Thoracic aorta (tissue), 2 donors: ENCODE measurements at regions not wholly inside any gene's neighbourhood (a gene's known extent, or its start where the extent isn't known, plus 50 kb on each side); places are given as distances from the start of the nearest gene placed in this dataset.

Experiments used
- ATAC-seq: fragments of 150-250 bp; one replicate; pipeline ENCODE4 v1.8.0; 2017; ENCODE audit warnings: low read depth; ENCODE audit not compliant: insufficient number of reproducible peaks, low FRiP score
- DNase-seq: peaks from one replicate; pipeline ENCODE4 v3.0.0-alpha.2; 2020; ENCODE audit warnings: low spot score
- H3K27ac ChIP-seq, 2 donors: fragments of 200-600 bp; sonication (generic); 1 replicate in 1 of 2; 2 replicates in 1 of 2; pipeline ENCODE4 v1.5.1; 2016; ENCODE audit warnings: mild to moderate bottlenecking in 2 of 2, moderate library complexity in 2 of 2
- H3K27me3 ChIP-seq: fragments of 200-600 bp; sonication (generic); replicated peaks from 2 replicates; pipeline ENCODE4 v1.6.0; 2016; ENCODE audit warnings: mild to moderate bottlenecking; ENCODE audit not compliant: insufficient read depth
- H3K36me3 ChIP-seq: fragments of 200-600 bp; sonication (generic); one replicate; pipeline ENCODE4 v1.5.1; 2016
- H3K4me1 ChIP-seq, 2 donors: fragments of 200-600 bp; sonication (generic); 1 replicate in 1 of 2; 2 replicates in 1 of 2; pipeline versions ENCODE4 v1.5.1 to v1.6.0; 2016; ENCODE audit warnings: low read depth in 2 of 2, mild to moderate bottlenecking in 1 of 2; ENCODE audit not compliant: control insufficient read depth in 1 of 2
- H3K4me3 ChIP-seq: fragments of 200-600 bp; sonication (generic); 2 replicates; pipeline ENCODE4 v1.5.1; 2016; ENCODE audit warnings: mild to moderate bottlenecking
- H3K9me3 ChIP-seq: fragments of 200-600 bp; sonication (generic); 2 replicates; pipeline ENCODE4 v1.5.1; 2016
- CTCF ChIP-seq: fragments of 200-600 bp; sonication (generic); IDR thresholded peaks from one replicate; pipeline ENCODE4 v1.5.1; 2019; ENCODE audit warnings: antibody characterized with exemption

GRCh38 chr2:40584432-40584831, 132.5 kb upstream of the SLC8A1 start:
- DNase-seq (no peak), ATAC-seq (no peak)
- Histone ChIP-seq H3K27ac (no peak overlapping the region), H3K9me3 (no peaks in the 10 kb centered on the region), H3K4me3 (no peak overlapping the region), H3K27me3 (no peaks in the 10 kb centered on the region), H3K36me3 (no peaks in the 10 kb centered on the region), H3K4me1 (no peaks in the 10 kb centered on the region)
- no peak for TF ChIP-seq CTCF

- DNase-seq: no peak
- Histone ChIP-seq H3K27me3 (no peaks in the 10 kb centered on the region), H3K4me1 (no peaks in the 10 kb centered on the region), H3K9me3 (no peaks in the 10 kb centered on the region), H3K36me3 (no peaks in the 10 kb centered on the region), H3K4me3 (no peak overlapping the region), H3K27ac (no peak overlapping the region)
- TF ChIP-seq CTCF: no peak
- ATAC-seq: no peak
Observed at GRCh38 chr2:40591774-40592173, 139.9 kb upstream of the SLC8A1 start.

- TF ChIP-seq CTCF: no peak
- ATAC-seq (no peak), DNase-seq (no peak)
- Histone ChIP-seq H3K9me3 (no peaks in the 10 kb centered on the region), H3K27me3 (no peaks in the 10 kb centered on the region), H3K36me3 (no peaks in the 10 kb centered on the region), H3K4me1 (no peaks in the 10 kb centered on the region), H3K27ac (no peak overlapping the region), H3K4me3 (no peak overlapping the region)
Observed at GRCh38 chr2:40592218-40592617, 140.3 kb upstream of the SLC8A1 start.

GRCh38 chr2:40606862-40607261, 155.0 kb upstream of the SLC8A1 start:
- no peak for TF ChIP-seq CTCF
- Histone ChIP-seq H3K27ac (no peak overlapping the region), H3K4me1 (no peaks in the 10 kb centered on the region), H3K27me3 (no peaks in the 10 kb centered on the region), H3K4me3 (no peak overlapping the region), H3K36me3 (no peaks in the 10 kb centered on the region), H3K9me3 (peaks cover 3% of the 10 kb centered on the region)
- ATAC-seq: no peak
- DNase-seq: no peak

GRCh38 chr2:40611196-40611595, 159.3 kb upstream of the SLC8A1 start:
- TF ChIP-seq CTCF: no peak
- Histone ChIP-seq H3K27ac (no peak overlapping the region), H3K4me3 (no peak overlapping the region), H3K4me1 (no peaks in the 10 kb centered on the region), H3K27me3 (no peaks in the 10 kb centered on the region), H3K9me3 (peaks cover 3% of the 10 kb centered on the region), H3K36me3 (no peaks in the 10 kb centered on the region)
- DNase-seq (no peak), ATAC-seq (no peak)
